T-cell (primary cell): ENCODE measurements at regions not wholly inside any gene's neighbourhood (a gene's known extent, or its start where the extent isn't known, plus 50 kb on each side); places are given as distances from the start of the nearest gene placed in this dataset.

ENCODE experiments used
- ATAC-seq, 4 experiments: fragments of 200-7000 bp in 3 of 4; fragments of 150-1000 bp in 1 of 4; cut with Tn5 transposase; replicated peaks in 1 of 4; 1 replicate in 3 of 4; 2 replicates in 1 of 4; pipeline ENCODE4 v1.10.0; 2021; ENCODE audit warnings: moderate library complexity in 3 of 4, mild to moderate bottlenecking in 2 of 4, moderate number of reproducible peaks in 1 of 4
- CTCF ChIA-PET, 2 donors: fragments of 300-600 bp; sonication (Branson Sonifier 250); formaldehyde crosslinking; loops; one replicate each; lab custom pipeline; 2022; ENCODE audit warnings: antibody characterized with exemption in 2 of 2; lab: Charles Lee
- POLR2A ChIA-PET, 2 donors: fragments of 300-600 bp; sonication (Branson Sonifier 250); formaldehyde crosslinking; loops; one replicate each; lab custom pipeline; 2022; ENCODE audit warnings: antibody characterized with exemption in 2 of 2; lab: Charles Lee
- DNase-seq, 35 experiments: peaks; one replicate each; pipeline versions ENCODE4 v3.0.0 to v3.0.0-alpha.2; 2013 to 2023
- H3K27ac ChIP-seq: one replicate; pipeline ENCODE4 v1.5.1; 2013; ENCODE audit warnings: low read length
- H3K27me3 ChIP-seq, 2 experiments: replicated peaks in 1 of 2; 1 replicate in 1 of 2; 2 replicates in 1 of 2; pipeline versions ENCODE4 v1.6.1 to v1.7.0; 2013; ENCODE audit warnings: low read length in 1 of 2, mixed read lengths in 1 of 2; ENCODE audit not compliant: control insufficient read depth in 2 of 2, insufficient read depth in 2 of 2; ENCODE audit errors: extremely low read depth in 1 of 2
- H3K36me3 ChIP-seq, 2 donors: 1 replicate in 1 of 2; 2 replicates in 1 of 2; pipeline versions ENCODE4 v1.6.1 to v1.7.0; 2013; ENCODE audit warnings: low read length in 1 of 2; ENCODE audit not compliant: control insufficient read depth in 2 of 2, insufficient read depth in 1 of 2; ENCODE audit errors: extremely low read depth in 1 of 2
- H3K4me1 ChIP-seq, 2 experiments: 1 replicate in 1 of 2; 2 replicates in 1 of 2; pipeline versions ENCODE4 v1.6.1 to v1.7.0; 2013; ENCODE audit warnings: low read length in 2 of 2, mixed read lengths in 1 of 2; ENCODE audit not compliant: insufficient read depth in 2 of 2, control insufficient read depth in 1 of 2; ENCODE audit errors: extremely low read depth in 1 of 2
- H3K4me3 ChIP-seq, 2 donors: 1 replicate in 1 of 2; 2 replicates in 1 of 2; pipeline versions ENCODE4 v1.5.1 to v1.7.0; 2013; ENCODE audit warnings: mild to moderate bottlenecking in 2 of 2, low read length in 1 of 2, moderate library complexity in 1 of 2; ENCODE audit not compliant: control insufficient read depth in 1 of 2; ENCODE audit errors: extremely low read depth in 1 of 2
- H3K9me3 ChIP-seq: 2 replicates; pipeline ENCODE4 v1.7.0; 2013
- H3K27ac Mint-ChIP-seq, 2 donors: one replicate each; pipeline ENCODE4 v1.8.0; 2020 to 2021; ENCODE audit warnings: mild to moderate bottlenecking in 2 of 2, mixed read lengths in 2 of 2
- H3K27me3 Mint-ChIP-seq, 2 donors: one replicate each; pipeline ENCODE4 v1.8.0; 2021 to 2022; ENCODE audit warnings: mixed read lengths in 2 of 2
- H3K36me3 Mint-ChIP-seq: one replicate; pipeline ENCODE4 v1.8.0; 2021; ENCODE audit warnings: mixed read lengths
- H3K4me1 Mint-ChIP-seq, 3 donors: one replicate each; pipeline ENCODE4 v1.8.0; 2020 to 2022; ENCODE audit warnings: mixed read lengths in 3 of 3, mild to moderate bottlenecking in 1 of 3
- H3K4me3 Mint-ChIP-seq, 3 donors: one replicate each; pipeline ENCODE4 v1.8.0; 2020 to 2022; ENCODE audit warnings: mild to moderate bottlenecking in 3 of 3, mixed read lengths in 3 of 3, moderate library complexity in 3 of 3
- H3K9me3 Mint-ChIP-seq, 3 donors: one replicate each; pipeline ENCODE4 v1.8.0; 2020 to 2022; ENCODE audit warnings: mixed read lengths in 3 of 3
- WGBS: methylation state at CpG from one replicate; pipeline ENCODE4 v1.1.5; 2013; ENCODE audit warnings: missing lambda C conversion rate; ENCODE audit not compliant: insufficient coverage; 5-methylcytosine and 5-hydroxymethylcytosine counted together

DNA sequence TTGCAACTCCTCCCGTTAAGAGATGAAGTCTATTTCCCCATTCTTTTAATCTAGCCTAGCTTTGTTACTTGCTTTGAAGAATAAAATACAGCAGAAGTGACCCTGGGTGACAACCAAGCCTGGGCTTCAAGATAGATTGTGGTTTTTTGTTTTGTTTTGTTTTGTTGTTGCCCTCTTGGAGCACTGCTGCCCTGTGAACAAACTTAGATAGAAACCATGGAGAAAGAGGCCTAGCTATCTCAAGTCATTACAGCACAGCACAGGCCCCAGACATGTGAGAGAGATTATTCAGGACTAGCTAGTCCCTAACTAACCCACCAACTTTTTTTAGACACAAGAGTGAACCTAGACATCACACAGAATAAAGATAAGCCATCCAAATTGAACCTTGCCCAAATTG lies 475.2 kb downstream of the EPHA7 start:
- CTCF ChIA-PET: no interaction called here
- no peaks in the 10 kb centered on the region for H3K9me3 ChIP-seq
- no peak for DNase-seq
- H3K27me3 ChIP-seq: no peaks in the 10 kb centered on the region
- no peak overlapping the region for H3K4me3 Mint-ChIP-seq
- H3K36me3 ChIP-seq: no peaks in the 10 kb centered on the region
- no peaks in the 10 kb centered on the region for H3K36me3 Mint-ChIP-seq
- H3K4me3 ChIP-seq: no peak overlapping the region
- no peak for ATAC-seq
- H3K27ac ChIP-seq: no peak overlapping the region
- POLR2A ChIA-PET: no interaction called here
- H3K27me3 Mint-ChIP-seq: no peaks in the 10 kb centered on the region
- WGBS: no CpG with 5 or more reads among the region's 1 CpG
- H3K4me1 ChIP-seq: no peaks in the 10 kb centered on the region
- peaks cover 0 to 8% (median 3%) of the 10 kb centered on the region in 3 donors for H3K9me3 Mint-ChIP-seq
- H3K4me1 Mint-ChIP-seq: no peaks in the 10 kb centered on the region
- no peak overlapping the region for H3K27ac Mint-ChIP-seq

GRCh38 chr6:92942549-92942948 lies 476.8 kb downstream of the EPHA7 start:
- peaks cover 0 to 12% (median 3%) of the 10 kb centered on the region in 3 donors for H3K9me3 Mint-ChIP-seq
- H3K4me3 Mint-ChIP-seq: no peak overlapping the region
- Histone ChIP-seq H3K4me1 (no peaks in the 10 kb centered on the region), H3K36me3 (no peaks in the 10 kb centered on the region), H3K27me3 (no peaks in the 10 kb centered on the region), H3K4me3 (no peak overlapping the region), H3K9me3 (no peaks in the 10 kb centered on the region), H3K27ac (no peak overlapping the region)
- ATAC-seq (no peak), DNase-seq (no peak)
- no peak overlapping the region for H3K27ac Mint-ChIP-seq
- H3K36me3 Mint-ChIP-seq: no peaks in the 10 kb centered on the region
- ChIA-PET CTCF (no interaction called here), POLR2A (no interaction called here)
- no peaks in the 10 kb centered on the region for H3K27me3 Mint-ChIP-seq
- H3K4me1 Mint-ChIP-seq: no peaks in the 10 kb centered on the region

GRCh38 chr6:92934625-92935024 lies 484.7 kb downstream of the EPHA7 start:
- 100% methylated on average over 1 of the region's 1 CpG for WGBS
- ATAC-seq (no peak), DNase-seq (no peak)
- ChIA-PET POLR2A (no interaction called here), CTCF (no interaction called here)
- Mint-ChIP-seq H3K9me3 (peaks cover 13 to 19% (median 17%) of the 10 kb centered on the region in 3 donors), H3K27me3 (no peaks in the 10 kb centered on the region), H3K27ac (no peak overlapping the region), H3K4me1 (no peaks in the 10 kb centered on the region), H3K4me3 (no peak overlapping the region), H3K36me3 (no peaks in the 10 kb centered on the region)
- Histone ChIP-seq H3K27ac (no peak overlapping the region), H3K9me3 (no peaks in the 10 kb centered on the region), H3K27me3 (no peaks in the 10 kb centered on the region), H3K4me3 (no peak overlapping the region), H3K4me1 (no peaks in the 10 kb centered on the region), H3K36me3 (no peaks in the 10 kb centered on the region)

GRCh38 chr6:92930171-92930570 lies 489.2 kb downstream of the EPHA7 start:
- no CpG with 5 or more reads among the region's 5 CpGs for WGBS
- H3K9me3 Mint-ChIP-seq: peaks cover 8 to 27% (median 11%) of the 10 kb centered on the region in 3 donors
- Histone ChIP-seq H3K4me3 (no peak overlapping the region), H3K27me3 (no peaks in the 10 kb centered on the region), H3K4me1 (no peaks in the 10 kb centered on the region), H3K27ac (no peak overlapping the region), H3K36me3 (no peaks in the 10 kb centered on the region), H3K9me3 (no peaks in the 10 kb centered on the region)
- ChIA-PET CTCF (interaction anchor here in 1 of 2 donors (0.6 kb wide), 1 partner anchor 118 kb away, joined by 6 read pairs; no protein-coding TSS in a partner anchor), POLR2A (interaction anchor here in 1 of 2 donors (0.8 kb wide), 1 partner anchor 21 kb away, joined by 11 read pairs; no protein-coding TSS in a partner anchor)
- H3K27me3 Mint-ChIP-seq: no peaks in the 10 kb centered on the region
- no peak for DNase-seq
- no peak overlapping the region for H3K27ac Mint-ChIP-seq
- H3K4me1 Mint-ChIP-seq: no peaks in the 10 kb centered on the region
- no peak overlapping the region for H3K4me3 Mint-ChIP-seq
- no peak for ATAC-seq
- H3K36me3 Mint-ChIP-seq: no peaks in the 10 kb centered on the region

DNA sequence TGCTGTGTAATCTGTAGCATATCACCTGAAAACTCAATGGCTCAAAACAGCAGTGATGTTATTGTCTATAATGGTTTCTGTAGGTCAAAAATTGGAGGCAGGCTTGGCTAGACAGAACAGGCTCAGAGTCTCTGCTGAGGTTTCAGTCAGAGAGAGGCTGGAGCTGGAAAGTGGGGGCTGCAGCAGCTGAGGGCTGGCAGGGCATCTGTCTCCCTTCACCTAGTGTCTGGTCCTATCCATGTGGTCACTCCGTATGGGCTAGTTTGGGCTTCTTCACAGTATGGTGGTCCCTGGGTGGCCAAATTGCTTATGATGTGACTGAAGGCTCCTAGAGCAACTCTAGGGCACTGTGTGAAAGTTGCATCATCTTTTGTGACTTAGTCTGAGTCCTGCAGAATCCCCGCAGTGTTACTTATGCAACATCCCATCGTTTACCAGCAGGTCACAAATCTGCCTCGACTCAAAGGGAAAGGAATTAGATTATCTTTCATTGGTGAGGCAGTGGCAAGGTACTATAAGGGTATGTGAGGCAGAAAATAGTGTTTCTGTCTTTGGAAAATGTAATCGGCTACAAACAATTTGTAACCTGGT lies 497.0 kb downstream of the EPHA7 start:
- Histone ChIP-seq H3K9me3 (no peaks in the 10 kb centered on the region), H3K36me3 (no peaks in the 10 kb centered on the region), H3K4me1 (no peaks in the 10 kb centered on the region), H3K27me3 (no peaks in the 10 kb centered on the region), H3K27ac (no peak overlapping the region), H3K4me3 (no peak overlapping the region)
- no peak for ATAC-seq
- H3K9me3 Mint-ChIP-seq: peaks cover 0 to 16% (median 4%) of the 10 kb centered on the region in 3 donors
- no peaks in the 10 kb centered on the region for H3K4me1 Mint-ChIP-seq
- no peaks in the 10 kb centered on the region for H3K36me3 Mint-ChIP-seq
- POLR2A ChIA-PET: no interaction called here
- H3K27me3 Mint-ChIP-seq: no peaks in the 10 kb centered on the region
- DNase-seq: no peak
- WGBS: 60% methylated on average over 1 of the region's 5 CpGs
- H3K4me3 Mint-ChIP-seq: no peak overlapping the region
- CTCF ChIA-PET: no interaction called here
- no peak overlapping the region for H3K27ac Mint-ChIP-seq

- Histone ChIP-seq H3K9me3 (no peaks in the 10 kb centered on the region), H3K27me3 (no peaks in the 10 kb centered on the region), H3K27ac (no peak overlapping the region), H3K4me3 (no peak overlapping the region), H3K4me1 (no peaks in the 10 kb centered on the region), H3K36me3 (no peaks in the 10 kb centered on the region)
- no CpG with 5 or more reads among the region's 2 CpGs for WGBS
- no peak overlapping the region for H3K27ac Mint-ChIP-seq
- no peaks in the 10 kb centered on the region for H3K4me1 Mint-ChIP-seq
- no peak overlapping the region for H3K4me3 Mint-ChIP-seq
- peaks cover 0 to 21% (median 2%) of the 10 kb centered on the region in 3 donors for H3K9me3 Mint-ChIP-seq
- H3K27me3 Mint-ChIP-seq: no peaks in the 10 kb centered on the region
- H3K36me3 Mint-ChIP-seq: no peaks in the 10 kb centered on the region
- CTCF ChIA-PET: no interaction called here
- ATAC-seq (no peak), DNase-seq (no peak)
- POLR2A ChIA-PET: no interaction called here
These were observed 503.9 kb downstream of the EPHA7 start for GRCh38 chr6:92915466-92915865.

- Histone ChIP-seq H3K27me3 (no peaks in the 10 kb centered on the region), H3K4me3 (no peak overlapping the region), H3K9me3 (no peaks in the 10 kb centered on the region), H3K27ac (no peak overlapping the region), H3K36me3 (no peaks in the 10 kb centered on the region), H3K4me1 (no peaks in the 10 kb centered on the region)
- Mint-ChIP-seq H3K27me3 (no peaks in the 10 kb centered on the region), H3K9me3 (peaks cover 4 to 17% (median 7%) of the 10 kb centered on the region in 3 donors), H3K27ac (no peak overlapping the region), H3K36me3 (no peaks in the 10 kb centered on the region), H3K4me3 (no peak overlapping the region), H3K4me1 (no peaks in the 10 kb centered on the region)
- WGBS: 40% methylated on average over 1 of the region's 1 CpG
- POLR2A ChIA-PET: no interaction called here
- no peak for ATAC-seq
- CTCF ChIA-PET: no interaction called here
- DNase-seq: no peak
These were observed 508.1 kb downstream of the EPHA7 start for GRCh38 chr6:92911301-92911700.
